Fibroblast of mammary gland (primary cell): ENCODE measurements at regions not wholly inside any gene's neighbourhood (a gene's known extent, or its start where the extent isn't known, plus 50 kb on each side); places are given as distances from the start of the nearest gene placed in this dataset.

Experiments used
- DNase-seq: peaks from one replicate; pipeline ENCODE4 v3.0.0-alpha.2; 2010; ENCODE audit warnings: low read depth
- H3K4me3 ChIP-seq: 2 replicates; pipeline ENCODE4 v1.5.1; 2011; ENCODE audit warnings: low read depth, mild to moderate bottlenecking, low read length, moderate library complexity; ENCODE audit not compliant: control insufficient read depth
- CTCF ChIP-seq: conservative IDR thresholded peaks from 2 replicates; pipeline ENCODE4 v1.5.1; 2011; ENCODE audit warnings: low read depth, low read length, inconsistent platforms; ENCODE audit not compliant: control insufficient read depth, insufficient read depth

- no peak overlapping the region for H3K4me3 ChIP-seq
- TF ChIP-seq CTCF: no peak
- no peak for DNase-seq
Measured at GRCh38 chr4:81919810-81920209, 448.1 kb upstream of the RASGEF1B start.

GRCh38 chr4:81919223-81919622, 447.5 kb upstream of the RASGEF1B start:
- no peak overlapping the region for H3K4me3 ChIP-seq
- TF ChIP-seq CTCF: peak; percentile 16
- DNase-seq: peak; percentile 10

- no peak overlapping the region for H3K4me3 ChIP-seq
- no peak for DNase-seq
- TF ChIP-seq CTCF: no peak
Measured at GRCh38 chr4:81915430-81915829, 443.7 kb upstream of the RASGEF1B start.

- no peak for DNase-seq
- no peak overlapping the region for H3K4me3 ChIP-seq
- TF ChIP-seq CTCF: no peak
Measured at GRCh38 chr4:81914623-81915022, 442.9 kb upstream of the RASGEF1B start.

- TF ChIP-seq CTCF: peak; percentile 65
- H3K4me3 ChIP-seq: no peak overlapping the region
- peak; percentile 41 for DNase-seq
Measured at GRCh38 chr4:81913427-81913879, 441.7 kb upstream of the RASGEF1B start.

- no peak for TF ChIP-seq CTCF
- no peak for DNase-seq
Measured at GRCh38 chr4:81912376-81913030, 440.8 kb upstream of the RASGEF1B start.

GRCh38 chr4:81906905-81907304, 435.2 kb upstream of the RASGEF1B start:
- TF ChIP-seq CTCF: no peak
- no peak overlapping the region for H3K4me3 ChIP-seq
- DNase-seq: no peak

More at GRCh38 chr4:81912376-81913030, 440.8 kb upstream of the RASGEF1B start:
- no peak overlapping the region for H3K4me3 ChIP-seq
